ENCODE measurements at regions not wholly inside any gene's neighbourhood (a gene's known extent, or its start where the extent isn't known, plus 50 kb on each side); places are given as distances from the start of the nearest gene placed in this dataset.

DNA sequence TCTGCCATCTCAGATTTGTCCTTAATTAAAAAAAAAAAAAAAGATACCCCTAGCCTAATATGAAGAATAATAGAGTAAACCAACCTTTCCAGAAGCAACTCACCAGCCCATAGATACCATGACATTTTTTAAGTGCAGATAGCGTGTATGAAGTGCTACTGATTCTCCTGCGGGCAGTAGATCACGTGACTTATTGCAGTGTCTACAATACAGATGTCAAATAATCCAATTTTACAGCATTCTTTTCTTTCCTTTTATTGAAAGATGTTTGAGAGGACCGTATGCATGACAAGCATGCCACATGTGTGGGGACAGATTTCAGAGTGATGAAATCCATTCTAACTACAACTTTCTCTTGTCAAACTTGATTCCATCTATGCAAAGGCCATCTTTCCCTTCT, 232.9 kb upstream of the SP4 start:
- 79 to 85% methylated on average over 4 of the region's 4 CpGs for WGBS, 2 donors
- intact Hi-C loops (cut with DNase I; ENCODE audit: low total_unique reads) = no loop called here
- H3K4me3 ChIP-seq (ENCODE audit: low read depth, poor library complexity, severe bottlenecking) = no peak overlapping the region
- no peak for TF ChIP-seq POLR2A (IDR thresholded peaks at IDR 0.05)
- TF ChIP-seq, protein P1, sequence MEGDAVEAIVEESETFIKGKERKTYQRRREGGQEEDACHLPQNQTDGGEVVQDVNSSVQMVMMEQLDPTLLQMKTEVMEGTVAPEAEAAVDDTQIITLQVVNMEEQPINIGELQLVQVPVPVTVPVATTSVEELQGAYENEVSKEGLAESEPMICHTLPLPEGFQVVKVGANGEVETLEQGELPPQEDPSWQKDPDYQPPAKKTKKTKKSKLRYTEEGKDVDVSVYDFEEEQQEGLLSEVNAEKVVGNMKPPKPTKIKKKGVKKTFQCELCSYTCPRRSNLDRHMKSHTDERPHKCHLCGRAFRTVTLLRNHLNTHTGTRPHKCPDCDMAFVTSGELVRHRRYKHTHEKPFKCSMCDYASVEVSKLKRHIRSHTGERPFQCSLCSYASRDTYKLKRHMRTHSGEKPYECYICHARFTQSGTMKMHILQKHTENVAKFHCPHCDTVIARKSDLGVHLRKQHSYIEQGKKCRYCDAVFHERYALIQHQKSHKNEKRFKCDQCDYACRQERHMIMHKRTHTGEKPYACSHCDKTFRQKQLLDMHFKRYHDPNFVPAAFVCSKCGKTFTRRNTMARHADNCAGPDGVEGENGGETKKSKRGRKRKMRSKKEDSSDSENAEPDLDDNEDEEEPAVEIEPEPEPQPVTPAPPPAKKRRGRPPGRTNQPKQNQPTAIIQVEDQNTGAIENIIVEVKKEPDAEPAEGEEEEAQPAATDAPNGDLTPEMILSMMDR (IDR thresholded peaks at IDR 0.05) = no peak
- DNase-seq (ENCODE audit: low spot score in 2 of 2) = no peak

DNA sequence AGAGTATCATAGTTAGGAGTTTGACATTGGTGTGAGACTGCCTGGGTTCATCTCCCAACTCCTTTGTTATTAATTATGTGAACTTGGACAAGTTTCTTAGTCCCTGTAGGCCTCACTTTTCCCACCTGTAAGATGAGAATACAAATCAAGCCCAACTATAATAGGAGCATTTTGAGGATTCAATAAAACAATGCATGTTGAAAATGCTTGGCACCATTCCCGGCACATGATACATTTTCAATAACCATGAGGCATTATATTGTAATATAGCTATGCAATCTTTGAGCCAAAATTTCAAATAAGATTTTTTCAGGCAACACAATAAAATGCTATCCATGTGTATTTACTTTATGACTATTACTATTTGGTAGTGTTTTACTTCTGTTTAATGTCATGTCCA, 229.0 kb upstream of the SP4 start:
- H3K4me3 ChIP-seq (ENCODE audit: low read depth, poor library complexity, severe bottlenecking) = no peak overlapping the region
- no peak for DNase-seq (ENCODE audit: low spot score in 2 of 2)
- WGBS, 2 donors = 57 to 61% methylated on average over 1 of the region's 1 CpG
- intact Hi-C loops (cut with DNase I; ENCODE audit: low total_unique reads) = no loop called here
- TF ChIP-seq POLR2A (IDR thresholded peaks at IDR 0.05) = no peak
- TF ChIP-seq, protein P1 (IDR thresholded peaks at IDR 0.05) = no peak

DNA sequence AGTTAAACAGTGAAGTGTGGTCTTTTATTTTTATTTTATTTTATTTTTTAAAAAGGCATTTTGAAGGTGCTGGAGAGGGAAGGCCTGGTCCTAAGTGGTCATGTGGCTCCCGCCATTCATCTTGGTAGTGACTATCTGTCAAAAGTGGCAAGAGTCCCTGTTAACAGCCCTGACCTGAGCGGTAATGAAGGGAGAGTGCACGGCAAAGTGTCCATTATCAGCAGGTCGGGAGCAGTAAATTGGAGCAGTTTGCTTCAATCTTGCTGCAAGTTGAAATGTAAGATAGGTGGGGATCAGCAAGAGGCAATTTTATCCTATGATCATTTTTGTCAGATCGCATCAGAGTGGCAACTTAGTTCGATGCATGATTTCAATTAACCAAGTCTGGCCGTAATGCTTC, 227.4 kb upstream of the SP4 start:
- no peak for DNase-seq (ENCODE audit: low spot score in 2 of 2)
- WGBS, 2 donors = 64 to 78% methylated on average over 7 of the region's 7 CpGs
- intact Hi-C loops (cut with DNase I; ENCODE audit: low total_unique reads) = no loop called here
- H3K4me3 ChIP-seq (ENCODE audit: low read depth, poor library complexity, severe bottlenecking) = no peak overlapping the region
- TF ChIP-seq, protein P1 (IDR thresholded peaks at IDR 0.05) = no peak
- no peak for TF ChIP-seq POLR2A (IDR thresholded peaks at IDR 0.05)

DNA sequence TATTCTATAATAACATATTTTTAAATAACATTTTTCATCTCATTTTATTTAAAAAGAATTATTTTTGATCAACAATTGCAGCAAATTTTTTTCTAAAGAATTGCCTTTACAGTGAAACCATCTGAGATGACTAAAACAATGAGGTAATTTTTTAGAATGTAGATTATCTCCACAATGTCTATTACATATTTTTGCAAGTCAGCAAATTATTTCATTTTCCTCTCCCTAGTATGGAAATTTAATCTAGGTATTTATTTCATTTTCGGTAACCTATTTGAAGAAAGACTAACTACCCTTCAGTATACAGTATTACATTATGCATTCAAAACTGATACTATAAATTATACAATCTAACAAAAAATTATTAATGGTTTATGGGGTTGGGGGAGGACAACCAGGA, 213.2 kb upstream of the SP4 start:
- no peak for DNase-seq (ENCODE audit: low spot score in 2 of 2)
- TF ChIP-seq POLR2A (IDR thresholded peaks at IDR 0.05) = no peak
- TF ChIP-seq, protein P1 (IDR thresholded peaks at IDR 0.05) = no peak
- no peak overlapping the region for H3K4me3 ChIP-seq (ENCODE audit: low read depth, poor library complexity, severe bottlenecking)
- 88 to 89% methylated on average over 1 of the region's 1 CpG for WGBS, 2 donors
- intact Hi-C loops (cut with DNase I; ENCODE audit: low total_unique reads) = no loop called here

DNA sequence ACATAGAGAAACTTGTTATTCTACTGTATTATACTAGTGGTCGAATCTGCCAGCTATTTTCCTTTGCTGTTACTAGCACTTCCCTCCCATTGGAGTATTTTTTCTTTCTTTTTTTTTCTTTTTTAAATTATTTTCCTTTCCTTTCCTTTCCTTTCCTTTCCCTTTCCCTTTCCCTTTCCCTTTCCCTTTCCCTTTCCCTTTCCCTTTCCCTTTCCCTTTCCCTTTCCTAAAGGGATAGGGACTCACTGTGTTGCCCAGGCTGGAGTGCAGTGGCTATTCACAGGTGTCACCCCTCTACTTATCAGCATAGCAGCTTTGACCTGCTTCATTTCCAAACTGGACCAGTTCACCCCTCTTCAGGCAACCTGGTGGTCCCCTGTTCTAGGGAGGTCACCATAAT, 212.6 kb upstream of the SP4 start:
- DNase-seq (ENCODE audit: low spot score in 2 of 2) = no peak
- intact Hi-C loops (cut with DNase I; ENCODE audit: low total_unique reads) = no loop called here
- no peak for TF ChIP-seq POLR2A (IDR thresholded peaks at IDR 0.05)
- TF ChIP-seq, protein P1 (IDR thresholded peaks at IDR 0.05) = no peak
- no peak overlapping the region for H3K4me3 ChIP-seq (ENCODE audit: low read depth, poor library complexity, severe bottlenecking)
- WGBS, 2 donors = 88 to 94% methylated on average over 1 of the region's 1 CpG

DNA sequence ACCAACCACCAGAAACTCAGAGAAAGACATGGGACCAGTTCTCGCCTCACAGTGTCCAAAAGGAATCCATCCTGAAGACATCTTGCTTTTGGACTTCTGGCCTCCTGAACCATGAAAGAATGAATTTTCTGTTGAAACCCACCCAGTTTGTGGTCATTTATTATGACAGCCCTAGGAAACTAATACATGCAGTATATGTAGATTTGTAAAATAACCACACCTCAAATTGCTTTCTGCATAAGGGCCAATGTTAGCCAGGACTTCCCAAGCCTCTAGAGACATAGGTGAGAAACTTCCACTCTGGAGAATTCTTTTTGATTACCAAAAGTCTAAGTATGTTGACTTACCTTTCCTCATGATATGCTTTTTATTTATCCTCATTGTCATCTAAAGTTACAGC, 210.5 kb upstream of the SP4 start:
- no peak for DNase-seq (ENCODE audit: low spot score in 2 of 2)
- no peak for TF ChIP-seq POLR2A (IDR thresholded peaks at IDR 0.05)
- TF ChIP-seq, protein P1 (IDR thresholded peaks at IDR 0.05) = no peak
- WGBS, 2 donors = 85% methylated on average over 1 of the region's 1 CpG
- H3K4me3 ChIP-seq (ENCODE audit: low read depth, poor library complexity, severe bottlenecking) = no peak overlapping the region
- intact Hi-C loops (cut with DNase I; ENCODE audit: low total_unique reads) = no loop called here

Measured in lower leg skin (tissue), 4 donors.